GM21526 (cell line): ENCODE measurements at regions not wholly inside any gene's neighbourhood (a gene's known extent, or its start where the extent isn't known, plus 50 kb on each side); places are given as distances from the start of the nearest gene placed in this dataset.

ENCODE experiments used
- ATAC-seq: cut with Tn5 transposase; IDR thresholded peaks from one replicate; pipeline ENCODE4 v1.9.1; 2021; ENCODE audit warnings: moderate library complexity; ENCODE audit not compliant: unreplicated experiment, low FRiP score

DNA sequence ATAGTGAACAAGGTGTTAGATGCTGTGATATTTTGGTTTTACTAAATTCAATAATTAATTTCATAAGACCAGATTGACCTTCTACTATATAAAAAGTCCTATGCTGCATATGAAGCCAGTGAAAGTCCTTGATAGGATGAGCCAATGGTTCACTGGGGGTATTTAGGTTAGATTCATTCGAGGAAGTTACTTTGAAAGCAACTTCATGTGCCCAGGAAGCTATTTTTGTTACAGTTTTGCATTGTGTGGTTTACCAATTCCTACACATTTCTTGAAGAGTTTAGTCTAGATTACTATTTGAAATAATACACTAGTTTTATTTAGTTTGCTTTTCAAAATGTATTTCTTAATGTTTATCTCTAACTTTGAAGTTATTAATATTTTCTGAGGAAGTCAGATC, 58.5 kb upstream of the RMST start:
- ATAC-seq = peak; percentile 52

- ATAC-seq = peak; percentile 94
Measured at GRCh38 chr12:97404543-97404942, 58.1 kb upstream of the RMST start.

- ATAC-seq = no peak
Measured at GRCh38 chr12:97408363-97408762, 54.2 kb upstream of the RMST start.

- ATAC-seq = no peak
Measured at GRCh38 chr12:97411341-97411740, 51.3 kb upstream of the RMST start.
